ENCODE measurements at regions not wholly inside any gene's neighbourhood (a gene's known extent, or its start where the extent isn't known, plus 50 kb on each side); places are given as distances from the start of the nearest gene placed in this dataset.

DNA sequence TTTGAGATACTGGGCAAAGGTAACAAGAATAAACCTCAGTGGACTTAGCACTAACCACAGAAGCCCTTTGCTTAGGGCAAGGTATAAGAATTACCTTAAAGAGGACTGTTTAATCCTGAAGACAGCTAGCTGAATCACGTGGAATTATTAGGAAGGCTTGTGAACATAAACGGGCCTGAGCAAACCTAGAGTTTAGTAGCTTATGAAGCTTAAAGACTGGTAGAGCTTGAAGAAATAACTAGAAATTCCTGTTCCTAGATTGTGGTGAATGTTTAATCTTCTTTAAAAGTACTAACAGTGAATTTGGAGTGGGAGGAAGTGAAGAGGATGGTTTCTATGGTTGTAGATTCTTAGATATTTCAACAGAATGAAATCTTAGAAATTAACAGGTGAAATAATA, 428.9 kb upstream of the THRB start:
- TF ChIP-seq CTCF (conservative IDR thresholded peaks at IDR 0.05; ENCODE audit: control insufficient read depth, insufficient read depth, low read depth, low read length), result no peak
- no peak overlapping the region for H3K4me3 ChIP-seq (ENCODE audit: control insufficient read depth, low read depth, low read length)
- DNase-seq (ENCODE audit: low read depth), result no peak

DNA sequence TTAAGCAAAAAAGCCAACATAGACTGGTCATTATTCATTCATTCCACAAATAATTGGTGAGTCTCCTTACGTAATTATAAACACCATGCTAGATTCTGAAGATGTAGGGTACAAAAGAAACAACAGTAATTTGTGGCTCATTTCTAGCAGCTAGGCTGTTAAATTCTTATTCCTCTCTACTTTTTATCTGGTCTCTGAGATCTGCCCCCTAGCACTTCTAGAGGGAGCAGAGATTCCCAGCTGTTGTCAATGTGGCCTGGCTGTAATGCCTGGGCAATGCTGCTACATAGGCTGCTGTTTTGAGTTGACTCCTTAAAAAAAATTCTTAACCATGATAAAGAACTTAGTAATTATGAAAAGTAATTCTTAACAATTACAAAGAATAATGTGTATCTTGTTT, 434.9 kb upstream of the THRB start:
- H3K4me3 ChIP-seq (ENCODE audit: control insufficient read depth, low read depth, low read length), result no peak overlapping the region
- DNase-seq (ENCODE audit: low read depth), result no peak
- no peak for TF ChIP-seq CTCF (conservative IDR thresholded peaks at IDR 0.05; ENCODE audit: control insufficient read depth, insufficient read depth, low read depth, low read length)

DNA sequence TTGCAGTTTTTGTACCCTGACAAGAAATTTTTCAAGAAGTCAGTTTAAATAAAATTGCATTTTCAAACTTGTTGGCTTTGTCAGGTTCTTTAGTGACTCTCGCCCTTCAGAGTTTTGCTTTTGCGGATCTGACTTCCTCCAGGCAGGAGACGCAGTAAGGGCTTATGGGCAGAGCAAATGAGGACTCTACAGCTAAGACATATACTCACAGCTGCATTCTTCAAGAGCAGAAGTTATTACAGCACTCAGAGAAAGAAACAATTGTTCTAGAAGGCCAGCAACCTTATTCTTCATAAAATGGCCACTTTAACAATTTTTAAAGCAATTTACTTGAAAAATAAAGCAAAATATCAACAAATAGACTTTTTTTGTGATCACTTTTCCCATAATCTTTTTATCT, 438.8 kb upstream of the THRB start:
- no peak overlapping the region for H3K4me3 ChIP-seq (ENCODE audit: control insufficient read depth, low read depth, low read length)
- no peak for DNase-seq (ENCODE audit: low read depth)
- TF ChIP-seq CTCF (conservative IDR thresholded peaks at IDR 0.05; ENCODE audit: control insufficient read depth, insufficient read depth, low read depth, low read length), result no peak

GRCh38 chr3:24936574-24936973, 441.9 kb upstream of the THRB start:
- H3K4me3 ChIP-seq (ENCODE audit: control insufficient read depth, low read depth, low read length), result no peak overlapping the region
- DNase-seq (ENCODE audit: low read depth), result no peak
- TF ChIP-seq CTCF (conservative IDR thresholded peaks at IDR 0.05; ENCODE audit: control insufficient read depth, insufficient read depth, low read depth, low read length), result no peak

DNA sequence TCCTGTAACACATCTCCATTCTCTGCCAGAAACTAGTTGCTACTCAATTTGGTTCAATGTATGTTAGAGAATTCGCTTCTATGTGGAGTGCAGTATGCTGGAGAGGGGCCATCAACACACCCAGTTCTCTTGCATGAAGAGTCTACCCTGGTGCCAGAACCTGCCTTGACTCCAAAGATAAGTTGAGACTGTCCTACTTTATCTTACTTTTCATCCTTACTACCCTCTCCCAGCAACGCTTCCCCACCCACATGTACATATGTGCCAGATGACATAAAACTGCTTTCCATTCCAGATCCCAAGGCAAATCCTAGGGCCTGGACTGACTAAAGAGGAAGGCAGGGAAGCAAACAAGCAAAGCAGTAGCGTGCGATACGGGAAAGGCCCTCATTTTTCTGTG, 442.6 kb upstream of the THRB start:
- no peak for DNase-seq (ENCODE audit: low read depth)
- no peak for TF ChIP-seq CTCF (conservative IDR thresholded peaks at IDR 0.05; ENCODE audit: control insufficient read depth, insufficient read depth, low read depth, low read length)
- H3K4me3 ChIP-seq (ENCODE audit: control insufficient read depth, low read depth, low read length), result no peak overlapping the region

DNA sequence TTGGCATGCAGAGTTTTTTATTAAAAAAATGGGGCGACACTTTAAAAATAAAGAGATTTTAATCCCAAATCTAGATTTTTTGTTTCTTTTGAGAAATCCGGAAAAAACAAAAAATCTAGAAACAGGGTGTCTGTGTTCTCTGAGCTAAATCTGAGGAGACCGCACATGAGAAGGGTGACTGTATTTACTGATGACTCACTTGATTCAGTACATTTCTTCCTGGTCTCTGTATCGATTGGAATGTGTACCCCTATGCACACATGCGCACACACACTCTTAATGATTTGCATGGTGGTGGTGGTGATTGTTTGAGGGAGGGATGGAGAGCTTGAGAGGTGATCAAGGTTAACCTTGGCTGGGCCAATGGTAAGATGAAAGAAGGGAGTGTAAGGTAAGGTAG, 443.1 kb upstream of the THRB start:
- DNase-seq (ENCODE audit: low read depth), result no peak
- no peak for TF ChIP-seq CTCF (conservative IDR thresholded peaks at IDR 0.05; ENCODE audit: control insufficient read depth, insufficient read depth, low read depth, low read length)
- no peak overlapping the region for H3K4me3 ChIP-seq (ENCODE audit: control insufficient read depth, low read depth, low read length)

- TF ChIP-seq CTCF (conservative IDR thresholded peaks at IDR 0.05; ENCODE audit: control insufficient read depth, insufficient read depth, low read depth, low read length), result no peak
- H3K4me3 ChIP-seq (ENCODE audit: control insufficient read depth, low read depth, low read length), result no peak overlapping the region
- no peak for DNase-seq (ENCODE audit: low read depth)
Observed at GRCh38 chr3:24943961-24944360, 449.3 kb upstream of the THRB start.
